Gastroesophageal sphincter (tissue), 4 donors: ENCODE measurements at regions not wholly inside any gene's neighbourhood (a gene's known extent, or its start where the extent isn't known, plus 50 kb on each side); places are given as distances from the start of the nearest gene placed in this dataset.
"Not testable (repeated sequence)": the region's sequence is repeated elsewhere in the genome, so short reads cannot be mapped to it uniquely, and the experiment has no call there.

Experiments used
- ATAC-seq: fragments of 150-250 bp; one replicate; pipeline ENCODE4 v1.9.1; 2016; ENCODE audit warnings: mild to moderate bottlenecking, moderate library complexity
- H3K27ac ChIP-seq, 4 donors: fragments of 200-600 bp; sonication (generic) in 3 of 4; 1 replicate in 3 of 4; 2 replicates in 1 of 4; pipeline ENCODE4 v1.5.1; 2016 to 2019
- H3K27me3 ChIP-seq: fragments of 200-600 bp; sonication (generic); one replicate; pipeline ENCODE4 v1.5.1; 2019
- H3K36me3 ChIP-seq, 2 donors: fragments of 200-600 bp; sonication (generic); one replicate each; pipeline ENCODE4 v1.5.1; 2019; ENCODE audit warnings: control low read depth in 1 of 2
- H3K4me1 ChIP-seq, 3 donors: fragments of 200-600 bp; sonication (generic); 1 replicate in 2 of 3; 2 replicates in 1 of 3; pipeline ENCODE4 v1.5.1; 2016 to 2019; ENCODE audit warnings: control low read depth in 2 of 3
- H3K4me3 ChIP-seq, 2 donors: fragments of 200-600 bp; sonication (generic); one replicate each; pipeline ENCODE4 v1.5.1; 2019; ENCODE audit warnings: mild to moderate bottlenecking in 1 of 2, moderate library complexity in 1 of 2
- H3K9me3 ChIP-seq, 3 donors: fragments of 200-600 bp; sonication (generic); one replicate each; pipeline ENCODE4 v1.5.1; 2017 to 2019; ENCODE audit warnings: control low read depth in 2 of 3
- EP300 ChIP-seq: sonication (generic); formaldehyde crosslinking; IDR thresholded peaks from one replicate; pipeline ENCODE4 v1.6.1; 2017; ENCODE audit warnings: antibody characterized with exemption, mild to moderate bottlenecking
- POLR2A ChIP-seq, 2 donors: fragments of 450-650 bp; IDR thresholded peaks; one replicate each; pipeline ENCODE4 v1.6.1; 2017; ENCODE audit warnings: antibody characterized with exemption in 2 of 2, mild to moderate bottlenecking in 2 of 2, moderate library complexity in 1 of 2
- POLR2AphosphoS5 ChIP-seq: sonication (generic); formaldehyde crosslinking; IDR thresholded peaks from one replicate; pipeline ENCODE4 v1.6.1; 2017; ENCODE audit warnings: antibody characterized with exemption
- WGBS, 2 donors: methylation state at CpG; one replicate each; pipeline ENCODE4 v1.1.5; 2018; ENCODE audit warnings: low coverage in 1 of 2; 5-methylcytosine and 5-hydroxymethylcytosine counted together
- TF ChIP-seq, protein P1 (sequence below), 4 experiments: fragments of 200-600 bp in 2 of 4; fragments of 450-650 bp in 2 of 4; sonication (generic) in 1 of 4; IDR thresholded peaks; one replicate each; pipeline ENCODE4 v1.5.1; 2017 to 2019; ENCODE audit warnings: antibody characterized with exemption in 4 of 4, mild to moderate bottlenecking in 2 of 4, moderate library complexity in 2 of 4

DNA sequence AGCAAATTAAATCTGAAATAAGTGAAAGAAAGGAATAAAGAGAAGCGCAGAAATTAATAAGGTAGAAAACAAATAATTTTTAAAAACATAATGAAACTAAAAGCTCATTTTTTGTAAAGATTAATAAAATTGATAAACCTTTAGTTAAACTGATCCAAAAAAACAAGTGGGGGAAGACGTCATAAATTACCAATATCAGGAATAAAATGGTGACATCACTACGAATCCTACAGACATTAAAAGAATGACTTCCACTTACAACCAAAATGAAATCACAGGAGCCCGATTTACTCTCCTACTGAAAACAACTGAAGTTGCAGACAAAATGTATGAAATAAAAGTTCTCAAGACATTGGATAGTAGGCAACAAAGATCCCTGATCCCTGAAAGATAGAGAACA, 68.1 kb upstream of the IFFO2 start:
- 83 to 90% methylated on average over 3 to 4 of the region's 4 CpGs for WGBS, 2 donors
- no peak overlapping the region for H3K4me3 ChIP-seq
- H3K4me1 ChIP-seq = no peaks in the 10 kb centered on the region
- TF ChIP-seq POLR2A (IDR thresholded peaks at IDR 0.05) (no peak), POLR2AphosphoS5 (no peak), EP300 (no peak)
- TF ChIP-seq, protein P1, sequence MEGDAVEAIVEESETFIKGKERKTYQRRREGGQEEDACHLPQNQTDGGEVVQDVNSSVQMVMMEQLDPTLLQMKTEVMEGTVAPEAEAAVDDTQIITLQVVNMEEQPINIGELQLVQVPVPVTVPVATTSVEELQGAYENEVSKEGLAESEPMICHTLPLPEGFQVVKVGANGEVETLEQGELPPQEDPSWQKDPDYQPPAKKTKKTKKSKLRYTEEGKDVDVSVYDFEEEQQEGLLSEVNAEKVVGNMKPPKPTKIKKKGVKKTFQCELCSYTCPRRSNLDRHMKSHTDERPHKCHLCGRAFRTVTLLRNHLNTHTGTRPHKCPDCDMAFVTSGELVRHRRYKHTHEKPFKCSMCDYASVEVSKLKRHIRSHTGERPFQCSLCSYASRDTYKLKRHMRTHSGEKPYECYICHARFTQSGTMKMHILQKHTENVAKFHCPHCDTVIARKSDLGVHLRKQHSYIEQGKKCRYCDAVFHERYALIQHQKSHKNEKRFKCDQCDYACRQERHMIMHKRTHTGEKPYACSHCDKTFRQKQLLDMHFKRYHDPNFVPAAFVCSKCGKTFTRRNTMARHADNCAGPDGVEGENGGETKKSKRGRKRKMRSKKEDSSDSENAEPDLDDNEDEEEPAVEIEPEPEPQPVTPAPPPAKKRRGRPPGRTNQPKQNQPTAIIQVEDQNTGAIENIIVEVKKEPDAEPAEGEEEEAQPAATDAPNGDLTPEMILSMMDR (IDR thresholded peaks at IDR 0.05) = no peak
- no peak overlapping the region for H3K27ac ChIP-seq
- H3K36me3 ChIP-seq = no peaks in the 10 kb centered on the region
- H3K9me3 ChIP-seq = peaks cover 0 to 6% (median 0%) of the 10 kb centered on the region in 3 donors
- ATAC-seq = no peak
- peaks cover 22% of the 10 kb centered on the region for H3K27me3 ChIP-seq

GRCh38 chr1:19023787-19024186, 67.3 kb upstream of the IFFO2 start:
- 61 to 90% methylated on average over 2 of the region's 2 CpGs for WGBS, 2 donors
- TF ChIP-seq POLR2A (IDR thresholded peaks at IDR 0.05) (no peak), EP300 (no peak), POLR2AphosphoS5 (no peak)
- TF ChIP-seq, protein P1 (IDR thresholded peaks at IDR 0.05) = no peak
- Histone ChIP-seq H3K27me3 (peaks cover 14% of the 10 kb centered on the region), H3K36me3 (no peaks in the 10 kb centered on the region), H3K27ac (no peak overlapping the region), H3K9me3 (peaks cover 0 to 6% (median 0%) of the 10 kb centered on the region in 3 donors), H3K4me3 (no peak overlapping the region), H3K4me1 (no peaks in the 10 kb centered on the region)
- no peak for ATAC-seq

GRCh38 chr1:19021845-19022244, 65.4 kb upstream of the IFFO2 start:
- no peak overlapping the region for H3K27ac ChIP-seq
- no peaks in the 10 kb centered on the region for H3K27me3 ChIP-seq
- no peak for ATAC-seq
- H3K36me3 ChIP-seq = no peaks in the 10 kb centered on the region
- 50 to 62% methylated on average over 2 of the region's 2 CpGs for WGBS, 2 donors
- H3K4me3 ChIP-seq = no peak overlapping the region
- TF ChIP-seq, protein P1 (IDR thresholded peaks at IDR 0.05) = no peak
- TF ChIP-seq POLR2A (IDR thresholded peaks at IDR 0.05) = no peak
- no peak for TF ChIP-seq POLR2AphosphoS5
- H3K4me1 ChIP-seq = no peaks in the 10 kb centered on the region
- H3K9me3 ChIP-seq = peaks cover 0 to 6% (median 0%) of the 10 kb centered on the region in 3 donors

DNA sequence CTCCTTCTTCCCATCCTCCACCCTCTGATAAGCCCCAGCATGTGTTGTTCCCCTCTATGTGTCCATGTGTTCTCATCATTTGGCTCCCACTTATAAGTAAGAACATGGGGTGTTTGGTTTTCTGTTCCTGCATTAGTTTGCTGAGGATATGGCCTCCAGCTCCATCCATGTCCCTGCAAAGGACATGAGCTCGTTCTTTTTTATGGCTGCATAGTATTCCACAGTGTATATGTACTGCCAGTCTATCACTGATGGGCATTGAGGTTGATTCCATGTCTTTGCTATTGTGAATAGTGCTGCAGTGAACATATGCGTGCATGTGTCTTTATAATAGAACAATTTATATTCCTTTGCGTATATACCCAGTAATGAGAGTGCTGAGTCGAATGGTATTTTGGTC, 62.8 kb upstream of the IFFO2 start:
- H3K36me3 ChIP-seq, H3K4me1 ChIP-seq, ATAC-seq, H3K4me3 ChIP-seq, H3K27me3 ChIP-seq, H3K27ac ChIP-seq, H3K9me3 ChIP-seq: not testable (repeated sequence)
- 92% methylated on average over 4 of the region's 4 CpGs for WGBS, 2 donors

- H3K9me3 ChIP-seq = no peaks in the 10 kb centered on the region
- H3K36me3 ChIP-seq = no peaks in the 10 kb centered on the region
- WGBS, 2 donors = 89 to 93% methylated on average over 3 to 6 of the region's 6 CpGs
- no peak for TF ChIP-seq POLR2A (IDR thresholded peaks at IDR 0.05)
- H3K27me3 ChIP-seq = no peaks in the 10 kb centered on the region
- H3K4me1 ChIP-seq = peaks cover 0 to 24% (median 11%) of the 10 kb centered on the region in 3 donors
- ATAC-seq = no peak
- H3K4me3 ChIP-seq = no peak overlapping the region
- no peak overlapping the region for H3K27ac ChIP-seq
Measured at GRCh38 chr1:19015476-19015875, 59.0 kb upstream of the IFFO2 start.

DNA sequence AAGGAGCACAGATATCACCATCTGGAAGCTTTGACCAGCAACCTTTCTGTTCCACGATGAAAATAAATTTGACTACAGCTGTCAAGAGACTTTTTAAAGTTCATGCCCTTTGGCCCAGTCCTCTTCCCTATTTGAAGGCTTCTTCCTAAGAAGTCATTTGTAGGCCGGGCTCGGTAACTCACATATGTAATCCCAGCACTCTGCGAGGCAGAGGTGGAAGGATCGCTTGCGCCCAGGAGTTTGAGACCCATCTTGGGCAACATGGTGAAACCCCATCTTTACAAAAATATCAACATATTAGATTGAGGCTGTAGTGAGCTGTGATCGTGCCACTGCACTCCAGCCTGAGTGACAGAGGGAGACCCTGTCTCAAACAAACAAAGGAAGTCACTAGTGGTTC, 58.3 kb upstream of the IFFO2 start:
- 70 to 93% methylated on average over 5 to 7 of the region's 7 CpGs for WGBS, 2 donors
- Histone ChIP-seq H3K9me3 (no peaks in the 10 kb centered on the region), H3K4me1 (peaks cover 0 to 29% (median 15%) of the 10 kb centered on the region in 3 donors), H3K36me3 (no peaks in the 10 kb centered on the region), H3K27me3 (no peaks in the 10 kb centered on the region), H3K27ac (no peak overlapping the region), H3K4me3 (no peak overlapping the region)
- TF ChIP-seq EP300 = no peak
- TF ChIP-seq POLR2A (IDR thresholded peaks at IDR 0.05) = no peak
- TF ChIP-seq, protein P1 (IDR thresholded peaks at IDR 0.05) = no peak
- no peak for TF ChIP-seq POLR2AphosphoS5
- no peak for ATAC-seq
